ENCODE measurements at regions not wholly inside any gene's neighbourhood (a gene's known extent, or its start where the extent isn't known, plus 50 kb on each side); places are given as distances from the start of the nearest gene placed in this dataset.

- no peak for TF ChIP-seq EZH2phosphoT487 (IDR thresholded peaks at IDR 0.05; ENCODE audit: borderline replicate concordance, low read depth, low read length)
- no peak for TF ChIP-seq CTCF (conservative IDR thresholded peaks at IDR 0.05; ENCODE audit: low read length)
These were observed 301.3 kb upstream of the NFE2L3 start for GRCh38 chr7:25850735-25851134.

Data from OCI-LY7 (cell line).